Hematopoietic multipotent progenitor cell treated with erythropoietin and hydrocortisone succinate and interleukin-3 and kit ligand, for 17 days (in vitro differentiated cells): ENCODE measurements at regions not wholly inside any gene's neighbourhood (a gene's known extent, or its start where the extent isn't known, plus 50 kb on each side); places are given as distances from the start of the nearest gene placed in this dataset.

Source experiments
- DNase-seq: peaks from one replicate; pipeline ENCODE4 v3.0.0-alpha.2; 2015; ENCODE audit warnings: low spot score

DNA sequence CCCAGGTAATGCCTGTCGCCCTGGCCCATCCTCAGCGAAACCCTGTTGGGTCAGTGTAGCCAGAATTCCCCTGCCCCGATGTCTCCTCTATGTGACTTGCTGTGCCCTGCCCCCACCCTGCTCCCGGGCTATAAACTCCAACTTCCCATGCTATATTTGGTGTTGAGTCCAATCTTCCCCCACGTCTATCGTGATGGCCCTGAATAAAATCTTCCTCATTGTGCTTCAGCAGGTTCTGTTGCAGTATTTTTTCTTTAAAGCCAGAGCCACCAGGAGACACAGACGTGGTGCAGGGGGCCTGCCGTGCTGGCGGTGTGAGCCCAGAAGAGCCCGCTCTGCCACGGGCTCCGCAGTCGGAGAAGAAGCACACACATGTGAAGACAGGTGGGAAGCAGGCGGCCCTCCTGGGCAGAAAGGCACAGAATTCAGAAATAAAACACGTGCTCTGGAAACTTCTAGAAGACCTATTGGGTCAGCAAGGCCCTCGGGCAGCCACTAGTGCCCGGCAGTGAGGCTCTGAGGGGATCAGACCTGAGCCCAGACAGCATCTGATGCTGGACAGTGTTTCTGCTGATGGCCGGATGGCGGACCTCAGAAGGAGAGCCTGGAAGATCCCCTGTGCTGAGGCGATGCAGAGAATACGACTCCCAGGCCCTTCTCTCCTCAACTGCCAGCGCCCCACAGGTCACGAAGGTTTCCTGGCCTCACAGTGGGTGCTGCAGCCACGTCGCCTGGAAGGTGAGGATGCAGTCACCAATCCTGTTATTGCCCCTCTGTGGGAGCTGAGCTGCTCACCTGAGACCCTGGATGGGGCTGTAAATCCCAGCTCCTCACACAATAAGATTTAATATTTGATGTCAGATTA, 501.9 kb downstream of the BRD1 start:
- no peak for DNase-seq

DNA sequence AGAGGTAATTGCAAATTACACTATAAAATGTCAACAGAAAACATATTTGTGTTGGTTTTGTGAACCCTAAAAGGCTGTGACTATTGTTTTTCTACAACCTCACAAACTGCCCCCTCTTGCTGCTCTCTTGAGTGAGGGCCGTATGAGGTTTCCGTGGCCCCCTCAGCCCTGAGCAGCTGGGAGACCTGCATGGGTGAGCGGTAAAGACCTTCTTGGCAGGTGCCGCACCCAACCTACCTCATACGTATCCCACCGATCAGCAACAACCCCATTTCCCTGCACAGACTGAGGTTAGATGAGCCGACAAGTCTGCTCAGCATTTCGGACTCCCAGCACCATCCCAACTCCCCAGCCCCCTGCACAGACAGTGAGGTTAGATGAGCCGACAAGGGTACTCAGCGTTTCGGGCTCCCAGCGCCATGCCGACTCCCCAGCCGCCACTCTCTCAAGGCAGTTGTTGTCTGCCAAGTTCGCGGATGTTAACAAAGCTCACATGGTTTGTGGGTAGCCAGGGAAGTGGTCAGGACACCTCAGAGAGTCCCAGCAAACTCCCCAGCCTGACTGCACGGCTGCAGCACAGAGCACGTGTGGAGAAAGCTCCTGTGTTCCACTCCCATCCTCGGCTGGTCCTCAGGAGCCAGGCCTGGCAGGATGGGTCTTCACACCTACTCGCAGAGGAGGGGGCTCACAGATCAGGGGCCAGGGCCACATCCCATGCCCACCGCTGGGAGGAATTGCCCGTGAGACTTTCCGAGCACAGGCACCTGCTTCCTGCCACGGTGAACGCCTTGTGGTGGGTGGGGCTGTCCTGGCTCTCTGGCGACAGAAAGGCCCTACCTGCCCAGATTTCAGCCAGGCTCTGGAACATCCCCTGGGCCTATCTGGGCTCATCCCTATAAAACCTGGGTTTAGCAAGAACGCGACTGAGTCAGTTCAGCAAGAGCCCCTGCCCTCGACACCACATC, 502.9 kb downstream of the BRD1 start:
- DNase-seq: no peak

DNA sequence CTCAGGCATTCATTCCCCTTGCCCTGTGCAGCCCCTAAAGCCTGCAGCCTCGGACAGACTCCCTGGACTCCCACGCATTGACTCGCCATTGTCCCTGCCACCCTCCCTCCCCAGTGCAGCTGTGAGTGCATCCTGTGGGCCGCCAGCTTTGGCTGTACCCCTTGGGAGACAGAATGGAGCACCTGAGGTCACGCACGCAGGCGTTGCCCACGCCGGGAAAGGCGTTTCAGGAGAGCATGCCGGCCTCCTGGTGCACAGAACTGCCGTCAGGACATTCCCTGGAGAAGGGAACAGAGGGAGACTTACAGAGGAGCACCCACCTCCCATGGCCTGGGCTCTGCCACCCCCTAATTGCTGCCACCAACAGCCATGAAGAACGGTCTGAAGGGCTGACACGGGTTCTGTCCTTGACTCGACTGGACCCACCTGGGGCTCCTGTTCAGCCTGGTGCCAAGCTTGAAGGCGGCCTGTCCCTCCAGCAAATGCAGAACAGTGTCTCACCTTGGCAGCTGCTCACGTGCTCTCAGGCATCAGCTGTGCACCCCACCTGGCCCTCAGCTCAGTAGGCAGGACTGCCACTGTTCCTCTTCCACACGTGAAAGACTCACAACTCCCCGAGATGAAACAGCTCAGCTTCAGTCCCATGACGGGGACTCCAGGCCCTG, 503.8 kb downstream of the BRD1 start:
- DNase-seq: no peak

DNA sequence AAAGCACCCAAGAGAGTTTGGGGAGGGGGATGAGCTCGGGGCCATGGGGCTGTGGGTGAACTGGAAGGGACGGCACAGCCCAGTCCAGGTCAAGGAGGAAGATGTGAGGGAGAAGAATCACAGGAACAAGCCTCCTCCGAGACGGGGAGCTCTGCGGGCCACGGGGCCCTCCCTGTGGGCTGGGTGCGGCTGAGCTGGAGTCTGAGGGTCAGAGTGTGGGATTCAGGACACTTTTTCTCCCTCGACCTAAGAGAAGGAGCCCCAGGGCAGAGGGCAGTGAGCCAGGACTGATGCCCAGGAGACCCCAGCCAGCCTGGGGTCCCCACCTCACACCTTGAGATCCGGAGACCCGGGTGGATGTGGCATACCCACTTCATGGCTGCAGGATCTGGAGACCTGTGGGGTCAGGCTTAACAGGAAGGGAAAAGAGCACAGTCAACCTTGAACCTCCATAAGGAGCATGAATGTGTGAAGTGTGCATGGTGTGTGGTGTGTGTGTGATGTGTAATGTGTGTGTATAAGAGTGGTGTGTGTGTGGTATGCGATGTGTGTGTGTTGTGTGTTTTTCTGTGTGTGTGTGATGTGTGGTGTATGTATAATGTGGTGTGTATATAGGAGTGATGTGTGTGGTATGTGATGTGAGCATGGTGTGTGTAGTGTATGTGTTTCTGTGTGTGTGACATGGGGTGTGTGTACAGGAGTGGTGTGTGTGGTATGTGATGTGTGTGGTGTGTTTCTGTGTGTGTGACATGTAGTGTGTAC, 504.6 kb downstream of the BRD1 start:
- DNase-seq: no peak

DNA sequence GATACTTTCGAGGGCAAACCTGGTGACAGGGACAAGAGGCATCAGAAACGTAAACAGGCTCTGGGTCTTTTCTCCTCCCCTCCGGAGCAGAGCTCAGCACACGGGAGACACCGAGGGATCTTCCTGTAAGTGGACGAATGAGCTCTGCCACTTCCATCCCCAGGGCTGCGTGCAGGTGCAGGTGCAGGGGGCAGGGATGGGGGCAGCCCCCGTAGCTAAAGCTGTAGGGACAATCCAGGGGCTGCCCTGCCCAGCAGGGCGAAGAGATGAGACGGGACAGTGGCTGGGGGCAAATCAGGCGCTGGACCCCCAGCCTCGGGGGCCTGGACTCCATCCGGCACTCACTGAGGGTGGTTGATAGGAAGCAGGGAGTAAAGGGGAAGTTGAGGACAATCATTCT, 505.4 kb downstream of the BRD1 start:
- DNase-seq: no peak

DNA sequence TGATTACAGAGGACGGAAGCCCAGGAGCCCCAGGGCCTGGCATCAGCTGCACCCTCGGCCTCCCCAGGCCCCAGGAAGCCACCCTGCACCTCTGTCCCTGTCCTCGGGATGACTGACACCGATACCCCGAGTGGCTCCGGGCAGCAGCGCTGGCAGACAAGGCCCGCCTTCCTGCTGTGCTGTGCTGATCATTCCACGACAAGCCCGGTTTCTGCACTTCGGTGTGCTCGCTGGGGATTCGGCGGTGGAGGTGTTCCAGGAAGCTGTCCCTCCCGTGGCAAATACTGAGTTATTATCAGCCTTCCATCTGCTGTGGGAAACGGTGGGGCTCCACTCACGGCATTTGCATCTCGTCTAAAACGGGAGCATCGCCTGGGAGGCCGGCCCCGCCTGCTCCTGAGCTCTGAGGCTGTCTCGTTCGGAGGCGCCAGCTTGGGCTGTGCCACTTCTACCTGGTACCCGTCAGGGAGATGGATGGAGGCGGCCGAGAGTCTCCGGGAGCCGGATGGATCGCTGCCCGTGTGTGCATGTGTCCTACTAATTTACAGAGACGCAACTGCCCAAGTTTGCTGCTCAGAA, 506.1 kb downstream of the BRD1 start:
- no peak for DNase-seq

DNA sequence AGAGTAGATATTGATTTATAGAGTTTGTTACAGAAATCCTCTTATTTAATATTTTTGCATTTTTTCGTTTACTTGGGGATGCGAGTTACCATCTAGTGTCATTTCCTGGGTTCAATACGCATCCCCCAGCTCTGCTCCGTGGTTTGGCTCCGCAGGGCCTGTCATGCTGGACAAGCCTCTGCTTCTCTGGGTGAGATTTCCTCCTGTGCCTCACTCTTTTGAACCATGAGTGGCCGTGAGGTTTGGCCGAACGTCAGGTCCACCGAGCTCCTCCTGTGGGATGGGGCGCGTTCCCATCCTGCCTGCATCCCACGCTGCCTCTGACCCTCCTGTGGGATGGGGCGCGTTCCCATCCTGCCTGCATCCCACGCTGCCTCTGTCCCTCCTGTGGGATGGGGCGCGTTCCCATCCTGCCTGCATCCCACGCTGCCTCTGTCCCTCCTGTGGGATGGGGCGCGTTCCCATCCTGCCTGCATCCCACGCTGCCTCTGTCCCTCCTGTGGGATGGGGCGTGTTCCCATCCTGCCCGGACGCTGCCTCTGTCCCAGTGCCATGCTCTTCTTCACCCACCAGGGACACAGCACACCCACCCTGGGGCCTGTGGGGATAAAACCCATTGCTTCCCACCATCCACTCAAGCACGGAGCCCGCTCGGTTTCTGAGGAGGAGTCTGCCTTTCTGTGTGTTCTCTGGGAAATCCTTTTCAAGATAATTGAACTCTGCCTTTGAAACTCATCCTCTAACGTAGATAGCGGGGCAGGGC, 506.8 kb downstream of the BRD1 start:
- DNase-seq: no peak

DNA sequence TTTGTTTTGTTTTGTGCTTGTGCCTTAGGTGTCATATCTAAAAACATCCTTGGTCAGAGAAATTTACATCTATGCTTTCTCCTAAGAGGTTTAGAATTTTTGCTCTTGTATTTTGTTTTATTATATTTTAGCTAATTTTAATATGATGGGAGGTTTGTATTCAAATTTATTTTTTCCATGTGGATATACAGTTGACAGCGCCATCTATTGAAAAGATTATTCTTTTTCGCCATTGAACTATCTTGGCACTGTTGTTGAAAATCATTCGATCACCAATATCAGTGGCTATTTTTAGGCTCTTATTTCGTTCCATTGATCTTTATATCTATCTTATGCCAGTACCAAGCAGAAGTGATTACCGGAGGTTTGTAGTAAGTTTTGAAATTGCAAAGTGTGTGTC, 510.3 kb downstream of the BRD1 start:
- no peak for DNase-seq

DNA sequence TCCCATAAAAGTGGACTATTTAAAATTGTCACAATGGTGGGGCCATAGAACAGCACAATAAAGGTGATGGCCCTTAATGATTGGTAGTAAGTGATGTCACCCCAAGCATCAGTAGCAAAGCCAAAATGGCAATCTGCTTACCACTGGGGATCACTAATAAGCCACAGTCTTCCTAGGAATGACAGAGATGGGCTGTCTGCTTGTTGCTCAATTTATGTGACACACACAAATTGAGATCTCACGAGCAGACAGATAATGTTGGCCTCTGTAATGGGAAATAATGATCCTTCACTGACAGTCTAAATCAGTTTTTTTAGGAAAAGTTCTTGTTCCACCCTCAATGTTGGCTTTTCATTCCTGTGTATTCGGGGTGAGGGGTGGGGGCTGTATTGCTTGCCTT, 515.1 kb downstream of the BRD1 start:
- no peak for DNase-seq

DNA sequence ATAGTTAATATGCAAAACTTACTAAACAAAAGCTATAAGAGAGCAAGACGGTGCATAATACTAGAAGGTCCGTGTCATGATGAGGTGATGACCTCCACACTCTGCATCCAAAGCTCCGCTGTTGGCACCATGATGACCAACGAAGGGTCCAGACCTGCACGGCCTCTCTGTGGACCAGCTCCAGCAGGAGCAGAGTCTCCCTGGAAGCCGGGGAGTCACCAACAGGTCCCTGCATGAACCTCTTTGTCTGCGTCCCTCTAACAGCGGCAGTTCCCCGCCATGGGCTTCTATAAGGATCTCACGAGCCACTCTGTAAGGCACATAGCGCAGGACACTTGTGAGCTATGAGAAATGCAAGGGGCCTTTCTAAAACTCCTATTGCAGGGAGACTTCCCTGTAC, 517.3 kb downstream of the BRD1 start:
- DNase-seq: no peak

DNA sequence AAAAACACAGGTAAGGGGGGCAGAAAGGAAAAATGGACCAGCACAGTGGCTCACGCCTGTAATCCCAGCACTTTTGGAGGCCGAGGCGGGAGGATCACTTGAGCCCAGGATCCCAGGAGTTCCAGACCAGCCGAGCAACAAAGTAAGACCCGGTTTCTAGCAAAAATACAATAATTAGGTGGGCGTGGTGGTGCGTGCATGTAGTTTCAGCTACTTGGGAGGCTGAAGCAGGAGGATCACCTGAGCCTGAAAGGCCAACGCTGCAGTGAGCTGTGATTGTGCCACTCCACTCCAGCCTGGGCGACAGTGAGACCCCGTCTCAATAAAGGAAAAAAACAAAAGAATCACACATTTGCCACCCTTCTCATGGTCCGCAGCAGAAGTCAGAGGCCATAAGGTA, 519.4 kb downstream of the BRD1 start:
- DNase-seq: no peak

DNA sequence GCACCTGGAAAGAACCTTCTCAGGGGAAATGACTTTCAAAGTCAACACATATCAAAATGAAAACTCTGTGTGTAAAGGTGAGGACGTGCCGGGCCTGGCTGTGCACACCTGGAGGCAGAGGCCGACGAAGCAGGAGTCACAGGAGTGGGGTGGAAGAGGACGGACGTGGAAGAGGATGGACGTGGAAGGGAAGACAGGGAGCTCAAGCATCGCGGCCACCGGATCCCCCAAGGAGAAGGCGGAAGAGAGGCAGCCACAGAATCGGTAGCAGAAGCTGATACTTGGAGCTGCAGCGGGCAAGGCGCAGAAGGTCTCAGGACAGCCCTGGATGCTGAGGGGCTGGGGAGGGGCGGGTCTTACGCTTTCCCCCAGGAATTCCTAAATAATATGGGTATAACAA, 519.8 kb downstream of the BRD1 start:
- no peak for DNase-seq

DNA sequence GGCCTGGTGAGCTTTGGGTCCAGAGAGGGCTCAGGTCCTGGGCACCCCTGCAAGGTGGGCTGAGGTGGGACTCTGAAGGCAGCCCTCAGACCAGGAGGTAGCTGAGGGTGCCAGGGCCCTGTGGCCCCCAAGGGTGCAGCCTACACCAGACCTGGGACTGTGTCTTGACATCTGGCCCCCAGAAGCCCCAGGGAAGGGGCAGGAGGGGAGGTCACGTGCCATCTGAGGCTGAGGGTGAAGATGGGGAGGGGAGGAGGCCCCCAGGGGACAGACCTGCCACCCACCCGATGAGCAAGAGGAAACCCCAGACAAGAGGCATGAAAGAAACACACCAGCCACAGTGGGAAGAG, 520.2 kb downstream of the BRD1 start:
- DNase-seq: no peak

DNA sequence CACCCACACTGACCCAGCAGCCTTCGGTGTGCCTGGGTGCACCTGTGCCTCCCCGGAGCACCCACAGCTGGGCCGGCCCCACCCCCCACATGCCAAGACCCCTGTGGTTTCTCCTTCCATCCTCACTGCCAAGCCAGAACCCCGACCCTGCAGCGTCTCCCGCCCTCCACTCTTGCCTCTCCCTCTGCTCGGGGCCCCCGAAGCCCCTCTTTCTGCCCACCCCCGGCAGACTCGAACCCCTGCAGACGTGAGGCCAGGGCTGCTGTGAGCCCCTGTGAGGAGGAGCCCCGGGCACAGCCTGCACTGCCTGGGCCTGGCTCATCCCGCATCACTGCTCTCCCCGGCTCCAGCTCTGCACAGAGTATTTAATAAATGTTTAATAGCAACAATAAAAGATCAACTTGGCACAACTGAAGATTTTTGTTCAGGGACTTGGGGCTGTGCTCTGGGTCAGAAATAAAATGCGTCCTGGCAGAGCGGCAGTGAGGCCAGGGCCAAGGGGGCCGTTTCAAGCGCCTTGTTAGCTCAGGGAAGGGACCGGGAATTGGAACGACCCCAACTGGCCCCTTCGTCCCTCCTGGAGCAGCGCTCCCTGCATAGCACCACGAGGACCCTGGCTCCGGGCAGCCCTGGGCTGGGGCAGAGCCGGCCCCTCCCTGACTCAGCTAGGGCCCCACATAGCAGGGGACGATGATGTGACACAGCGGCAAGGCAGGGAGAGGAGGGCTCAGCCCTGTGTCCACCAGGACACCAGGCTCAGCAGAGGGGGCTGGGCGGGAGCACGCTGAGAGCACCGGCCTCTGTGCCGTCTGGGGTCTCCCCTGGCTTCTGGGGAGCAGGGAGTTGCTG, 520.8 kb downstream of the BRD1 start:
- no peak for DNase-seq

DNA sequence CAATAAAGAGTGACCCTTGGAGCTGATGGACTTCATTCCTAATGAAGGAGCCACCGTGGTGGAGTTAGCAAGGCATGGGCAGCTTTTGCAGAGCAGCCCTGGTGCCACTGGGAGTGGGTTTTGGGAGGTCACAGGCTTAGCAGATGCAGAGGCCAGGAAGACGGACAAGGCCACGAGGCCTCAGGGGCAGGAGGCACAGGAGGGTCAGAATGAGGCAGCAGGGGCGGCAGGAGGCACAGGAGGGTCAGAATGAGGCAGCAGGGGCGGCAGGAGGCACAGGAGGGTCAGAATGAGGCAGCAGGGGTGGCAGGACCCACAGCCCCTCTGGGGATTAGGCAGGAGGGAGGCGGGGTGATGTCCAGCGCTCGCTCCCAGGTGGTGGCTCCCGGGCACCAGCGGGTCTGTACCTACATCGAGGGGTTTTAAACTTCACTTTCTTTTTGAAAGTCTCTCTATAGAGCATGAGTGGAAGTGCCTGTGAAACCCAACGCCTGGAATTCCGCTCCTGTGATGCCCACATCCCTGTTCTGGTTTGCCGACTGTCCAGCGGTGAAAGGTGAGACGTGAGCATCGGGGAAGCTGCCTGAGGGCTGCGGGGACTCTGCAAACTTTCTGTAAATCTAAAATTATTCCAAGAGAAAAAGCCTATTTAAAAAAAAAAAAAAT, 521.6 kb downstream of the BRD1 start:
- DNase-seq: no peak

DNA sequence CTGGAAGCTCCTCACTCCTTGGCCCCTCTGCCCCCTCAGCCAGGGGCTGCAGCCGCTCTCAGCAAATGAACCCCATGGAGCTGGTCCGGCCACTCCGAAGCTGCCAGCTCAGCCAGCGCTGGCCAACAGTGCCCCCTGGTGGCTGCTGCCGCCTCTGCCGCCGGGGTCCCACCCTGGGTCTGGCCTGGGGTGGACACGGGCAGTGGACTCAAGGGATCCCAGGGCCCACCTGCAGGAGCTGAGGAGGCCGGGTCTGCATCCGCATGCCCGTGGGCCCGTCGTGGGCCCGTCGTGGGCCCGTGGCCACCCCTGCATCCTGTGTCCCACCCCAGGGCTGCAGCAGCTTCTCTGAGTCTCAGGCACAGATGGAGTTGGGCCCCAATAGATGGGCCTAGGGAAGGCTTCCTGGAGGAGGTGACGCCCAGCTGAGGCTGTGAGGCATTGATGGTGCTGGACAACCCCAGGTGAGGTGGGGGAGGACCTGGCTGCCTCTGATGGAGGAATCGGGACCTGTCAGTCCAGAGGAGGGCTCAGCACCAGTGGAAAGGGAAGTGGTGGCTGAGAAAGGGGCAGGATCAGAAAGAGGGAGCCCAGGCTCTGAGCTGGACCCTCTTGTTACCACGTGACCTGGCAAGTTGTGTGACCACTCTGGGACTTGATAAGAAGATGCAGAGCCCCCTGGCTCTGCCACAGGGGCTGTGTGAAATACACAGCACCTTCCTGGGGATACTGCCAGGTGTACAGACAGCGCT, 522.3 kb downstream of the BRD1 start:
- DNase-seq: peak; percentile 39

DNA sequence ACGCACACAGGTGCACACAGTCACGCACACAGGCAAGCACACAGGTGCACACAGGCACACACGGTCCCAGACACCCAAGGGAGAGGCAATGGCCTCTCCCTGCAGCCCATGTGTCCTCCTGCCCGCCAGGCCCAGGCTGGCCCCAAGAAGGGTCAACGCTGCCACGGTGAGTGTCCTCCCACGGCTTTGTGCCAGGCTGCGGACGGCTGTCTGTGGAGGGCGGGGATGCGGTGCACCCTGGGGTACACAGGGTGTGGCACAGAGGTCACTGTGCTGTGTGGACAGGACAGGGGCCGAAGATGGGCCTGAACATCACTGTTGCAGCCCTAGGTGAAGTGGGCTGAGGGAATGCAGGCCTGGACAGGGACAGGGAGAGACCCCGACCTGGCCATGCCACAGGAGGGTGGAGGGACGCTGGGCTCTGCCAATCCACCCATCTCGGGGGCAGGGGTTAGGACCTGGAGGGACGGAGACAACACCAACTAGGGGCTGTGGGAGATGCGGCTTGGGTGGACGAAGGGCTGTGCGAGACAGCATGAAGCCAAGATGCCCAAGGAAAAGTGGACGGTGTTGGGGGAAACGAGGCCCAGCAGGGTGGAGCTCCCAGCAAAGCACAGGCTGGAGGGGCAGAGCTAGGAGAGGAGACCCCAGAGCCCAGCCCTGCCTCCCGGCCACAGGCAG, 523.8 kb downstream of the BRD1 start:
- no peak for DNase-seq
